HG02759 (cell line): ENCODE measurements at regions not wholly inside any gene's neighbourhood (a gene's known extent, or its start where the extent isn't known, plus 50 kb on each side); places are given as distances from the start of the nearest gene placed in this dataset.

Source experiments
- ATAC-seq: cut with Tn5 transposase; IDR thresholded peaks from one replicate; pipeline ENCODE4 v1.9.1; 2021; ENCODE audit warnings: mild to moderate bottlenecking, moderate library complexity; ENCODE audit not compliant: unreplicated experiment

DNA sequence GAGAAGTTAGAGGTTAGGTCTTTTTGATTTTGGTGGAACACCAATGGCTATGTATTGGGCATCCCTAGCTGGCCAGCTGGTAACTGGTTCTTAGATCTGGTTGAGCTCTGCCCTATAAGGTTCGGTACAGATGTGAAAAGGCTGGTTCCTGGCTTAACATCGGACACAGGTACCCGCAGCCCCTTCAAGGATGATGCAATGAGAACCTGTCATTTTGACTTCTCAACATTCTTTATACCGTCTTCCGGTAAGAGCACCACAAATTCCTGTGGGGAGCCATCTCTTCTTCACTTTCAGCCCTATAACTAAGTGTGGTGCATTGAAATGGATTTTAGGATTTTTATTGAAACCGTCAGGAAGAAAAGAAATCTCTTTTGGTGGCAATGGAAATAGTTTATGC is 222.8 kb downstream of the ADAMTS9 start:
- ATAC-seq = no peak

DNA sequence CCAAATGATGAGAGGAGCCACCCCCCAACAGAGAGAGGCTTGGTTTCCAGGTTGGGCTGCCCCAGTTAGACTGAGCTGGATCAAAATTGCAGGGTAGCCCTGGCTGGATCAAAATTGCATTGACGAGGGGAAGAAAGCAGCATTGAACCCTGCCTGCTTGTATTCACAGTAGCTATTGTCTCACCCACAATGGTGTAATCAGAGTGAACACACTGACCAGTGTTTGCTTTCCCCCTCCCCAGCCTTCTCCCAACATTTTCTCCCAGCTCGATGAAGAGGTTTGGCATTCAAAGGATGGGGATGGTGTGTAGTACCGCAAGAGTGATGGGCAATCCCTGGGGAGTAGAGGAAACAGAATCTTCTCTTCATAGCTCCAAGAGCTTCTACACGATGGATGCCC is 223.8 kb downstream of the ADAMTS9 start:
- ATAC-seq = no peak

- ATAC-seq = no peak
Observed at GRCh38 chr3:64462203-64462602, 225.6 kb downstream of the ADAMTS9 start.

- ATAC-seq = no peak
Observed at GRCh38 chr3:64460877-64461276, 226.9 kb downstream of the ADAMTS9 start.

DNA sequence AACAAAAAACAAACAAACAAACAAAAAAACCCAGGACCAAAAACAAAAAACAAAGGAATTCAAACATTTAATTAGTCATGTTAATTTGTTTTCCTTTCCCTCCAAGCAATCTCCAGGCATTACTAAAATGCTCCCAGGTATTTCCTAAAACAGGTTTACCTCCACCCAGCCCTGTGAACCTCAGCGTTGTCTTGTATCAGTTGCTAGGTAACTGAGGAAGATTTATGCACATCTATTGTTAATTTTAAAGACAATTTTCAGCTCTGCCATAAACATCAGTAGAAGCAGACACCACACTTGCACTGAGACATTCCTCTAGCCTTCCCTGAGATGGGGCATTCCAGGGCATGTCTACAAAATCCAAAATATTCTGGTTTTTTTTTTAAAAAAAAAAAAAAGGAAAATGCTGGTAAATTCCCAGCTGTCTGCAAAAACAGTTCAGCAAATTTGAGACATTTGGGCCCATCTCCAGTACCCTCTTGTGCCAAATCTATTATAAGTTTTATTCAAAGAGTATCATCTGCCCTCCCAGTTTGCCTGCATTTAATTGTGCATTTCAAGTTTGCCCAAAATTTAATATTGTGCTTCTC is 227.6 kb downstream of the ADAMTS9 start:
- no peak for ATAC-seq

DNA sequence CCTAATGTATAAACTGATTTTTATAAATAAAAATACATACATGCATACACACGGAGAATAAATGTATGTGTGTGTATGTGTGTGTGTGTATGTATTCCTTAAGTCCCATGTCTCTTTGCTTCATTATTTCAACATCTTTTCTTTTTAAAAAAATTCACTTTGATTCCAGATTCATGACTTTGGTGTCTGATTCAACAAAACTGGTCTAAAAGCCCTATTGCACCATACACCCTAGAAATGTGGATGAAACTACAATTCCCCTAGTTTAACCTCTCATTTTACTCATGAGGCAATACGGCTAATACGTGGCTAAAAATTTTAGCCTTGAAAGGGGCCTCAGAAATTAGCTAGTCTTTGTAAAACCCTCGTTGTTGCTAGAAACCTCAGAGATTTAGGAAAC is 228.1 kb downstream of the ADAMTS9 start:
- ATAC-seq = no peak

GRCh38 chr3:64457811-64458210 is 230.0 kb downstream of the ADAMTS9 start:
- ATAC-seq = no peak

GRCh38 chr3:64456674-64457073 is 231.1 kb downstream of the ADAMTS9 start:
- no peak for ATAC-seq

DNA sequence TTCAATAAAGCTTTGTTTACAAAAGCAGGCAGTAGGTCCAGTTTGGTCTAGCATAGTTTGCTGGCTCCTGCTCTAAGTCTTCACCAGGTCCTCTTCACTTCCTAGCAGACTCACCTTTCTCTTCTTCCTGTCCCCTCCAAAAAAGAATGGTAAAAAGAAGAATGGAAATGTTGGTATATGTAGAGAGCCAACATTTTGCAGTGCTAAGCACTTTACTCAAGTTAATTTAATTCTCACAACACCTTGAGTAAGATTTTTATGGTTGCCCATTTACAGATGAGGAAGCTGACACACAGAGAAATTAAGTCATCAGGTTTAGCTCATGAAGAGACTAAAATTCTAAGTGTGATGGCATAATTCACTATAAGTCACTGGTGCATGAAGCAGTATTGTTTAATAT is 230.1 kb upstream of the PRICKLE2 start:
- no peak for ATAC-seq

- ATAC-seq = no peak
Observed at GRCh38 chr3:64454768-64455167, 229.5 kb upstream of the PRICKLE2 start.

DNA sequence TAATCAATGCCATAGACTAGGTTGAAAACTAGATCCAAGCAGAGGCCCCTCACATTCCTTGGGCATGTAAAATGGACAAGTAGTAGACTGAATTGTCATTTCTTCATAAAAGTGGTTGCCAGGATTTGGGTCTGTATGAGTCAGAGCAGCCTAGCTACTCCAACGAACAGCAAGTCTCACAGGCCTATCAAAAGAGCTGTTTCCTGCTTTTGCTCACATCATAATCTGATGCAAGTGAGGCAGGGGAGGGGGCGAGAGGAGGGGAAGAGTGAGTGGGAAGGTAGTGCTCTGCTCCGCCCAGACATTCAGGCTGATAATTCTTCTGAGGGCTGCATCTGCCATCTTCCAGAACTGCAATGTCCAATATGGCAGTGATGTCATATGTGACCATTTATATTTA is 228.9 kb upstream of the PRICKLE2 start:
- no peak for ATAC-seq

DNA sequence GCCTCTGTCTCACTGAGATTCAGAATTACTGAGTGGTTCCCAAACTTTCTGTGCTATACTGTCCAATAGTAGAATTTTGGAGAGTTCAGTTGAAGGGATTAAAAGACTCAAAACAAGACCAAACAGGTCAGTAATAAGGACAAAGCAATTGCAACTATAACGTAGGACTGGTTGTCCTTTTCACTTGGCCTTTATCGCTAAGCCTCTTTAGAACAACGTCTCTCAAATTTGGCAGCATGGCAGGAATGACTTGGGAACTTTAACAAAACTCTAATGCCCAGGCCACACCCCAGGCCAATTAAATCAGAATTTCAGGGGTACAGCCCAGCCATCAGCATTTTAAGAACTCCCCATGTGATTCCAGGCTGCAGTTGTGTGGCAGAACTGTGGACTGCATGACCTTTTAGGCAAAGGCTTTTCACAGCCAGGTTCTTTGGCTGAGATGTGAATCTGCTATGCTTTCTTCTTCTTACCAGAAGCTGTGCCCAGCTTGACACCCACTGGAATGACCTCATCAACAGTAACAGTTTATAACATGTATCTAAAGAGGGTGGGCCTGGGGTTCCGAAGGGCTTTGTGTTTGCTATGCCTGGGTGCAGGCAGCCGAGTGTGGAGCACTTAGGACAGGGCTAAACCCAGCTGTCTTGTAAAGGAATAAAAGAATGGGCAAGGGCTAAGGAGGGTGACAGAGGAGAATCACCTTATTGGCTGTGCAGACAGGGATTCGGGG is 226.2 kb upstream of the PRICKLE2 start:
- ATAC-seq = no peak

GRCh38 chr3:64450396-64450956 is 225.2 kb upstream of the PRICKLE2 start:
- ATAC-seq = no peak

GRCh38 chr3:64449026-64449425 is 223.8 kb upstream of the PRICKLE2 start:
- peak; percentile 67 for ATAC-seq

DNA sequence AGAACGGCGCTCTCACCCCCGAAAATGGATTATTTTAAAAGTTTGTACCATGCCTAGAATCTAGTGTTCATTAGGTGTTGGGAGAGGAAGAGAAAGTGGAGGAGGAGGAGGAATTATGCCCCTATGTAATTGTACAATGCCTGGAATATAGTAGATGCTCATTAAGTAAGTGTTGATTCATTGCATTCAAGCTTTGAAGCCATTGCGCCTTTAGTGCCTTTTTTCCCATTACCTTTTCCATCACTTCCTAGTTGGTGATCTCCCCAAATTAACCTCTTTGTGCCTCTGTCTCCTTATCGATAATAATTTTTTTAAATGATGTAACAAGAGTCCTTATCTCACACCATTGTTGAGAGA is 220.7 kb upstream of the PRICKLE2 start:
- no peak for ATAC-seq

DNA sequence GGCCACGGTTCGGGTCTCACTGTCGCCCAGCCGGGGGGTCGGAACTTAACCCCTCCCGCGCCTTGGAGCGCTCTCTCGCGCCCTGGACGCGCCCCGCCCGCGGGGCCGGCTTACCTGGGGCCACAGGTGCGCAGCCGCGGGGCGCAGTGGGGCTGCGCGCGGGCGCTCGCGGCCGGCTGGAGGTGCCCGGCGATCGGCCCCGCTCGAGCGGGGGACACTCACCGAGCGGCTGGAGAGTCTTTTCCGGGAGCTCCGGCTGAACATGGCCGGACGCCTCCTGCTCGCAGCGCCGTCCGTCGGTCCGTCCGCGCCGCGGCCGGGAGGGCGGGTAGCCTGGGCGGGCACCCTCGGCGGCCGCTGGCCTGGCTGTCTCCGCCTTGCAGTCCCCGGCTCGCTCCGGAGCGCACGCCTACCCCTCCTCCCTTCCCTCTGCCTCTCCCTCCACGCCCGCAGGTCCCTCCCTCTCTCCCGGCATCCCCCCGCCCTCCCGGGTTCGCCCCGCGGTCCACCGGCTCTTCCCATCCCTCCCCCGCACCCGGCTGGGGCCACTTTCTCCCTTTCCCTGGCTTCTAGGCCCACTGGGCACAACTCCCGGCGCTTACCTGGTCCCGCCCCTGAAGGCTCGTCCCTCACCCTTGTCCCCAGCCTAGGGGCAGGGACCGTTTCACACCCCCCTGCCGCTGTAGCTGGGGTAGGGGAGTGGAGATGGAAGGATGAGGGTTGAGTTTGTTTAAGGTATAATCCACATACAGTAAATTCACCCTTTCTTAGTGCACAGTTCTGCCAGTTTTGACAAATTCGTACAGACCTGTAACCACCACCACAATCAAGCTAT is 220.1 kb upstream of the PRICKLE2 start:
- no peak for ATAC-seq

- ATAC-seq = no peak
Observed at GRCh38 chr3:64444490-64445108, 219.3 kb upstream of the PRICKLE2 start.

DNA sequence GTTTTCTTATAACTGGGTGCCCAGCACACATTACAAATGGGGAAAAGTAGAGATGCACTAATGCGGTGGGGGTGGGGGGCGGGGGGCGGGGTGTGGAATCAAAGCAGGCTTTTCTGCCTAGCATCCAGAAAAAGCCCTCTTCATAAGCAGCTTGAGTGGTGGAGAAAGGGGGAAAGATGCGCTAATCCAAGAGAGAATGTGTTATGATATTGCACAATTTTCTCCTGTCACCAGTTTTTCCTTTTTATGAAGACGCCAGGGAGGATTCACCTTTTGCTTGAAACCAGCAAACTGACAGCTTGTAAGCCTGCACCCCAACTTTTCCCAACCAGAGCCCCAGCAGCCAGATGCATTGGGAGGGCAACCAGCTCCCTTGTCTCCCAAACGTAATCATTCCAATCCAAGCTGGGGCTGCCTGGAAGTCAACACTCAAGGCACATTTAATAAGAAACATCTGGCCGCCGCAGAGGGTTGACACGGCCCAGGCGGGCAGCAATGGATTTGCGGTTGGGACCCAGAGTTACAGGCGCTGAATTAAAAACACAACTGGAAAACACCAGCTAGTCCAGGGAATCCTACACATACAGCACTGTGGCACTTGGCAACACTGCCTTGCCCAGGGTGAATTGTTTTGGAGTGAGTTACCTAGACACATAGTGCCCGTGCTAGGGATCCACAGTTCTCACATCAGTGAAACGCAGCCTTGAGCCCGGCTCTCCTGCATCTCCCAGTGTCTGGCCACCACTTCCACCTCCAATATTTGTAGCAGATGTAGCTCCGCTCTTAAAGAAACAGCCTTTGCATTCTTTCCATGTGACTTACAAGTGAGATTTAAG is 218.5 kb upstream of the PRICKLE2 start:
- no peak for ATAC-seq

GRCh38 chr3:64441861-64442260 is 216.6 kb upstream of the PRICKLE2 start:
- ATAC-seq = no peak

DNA sequence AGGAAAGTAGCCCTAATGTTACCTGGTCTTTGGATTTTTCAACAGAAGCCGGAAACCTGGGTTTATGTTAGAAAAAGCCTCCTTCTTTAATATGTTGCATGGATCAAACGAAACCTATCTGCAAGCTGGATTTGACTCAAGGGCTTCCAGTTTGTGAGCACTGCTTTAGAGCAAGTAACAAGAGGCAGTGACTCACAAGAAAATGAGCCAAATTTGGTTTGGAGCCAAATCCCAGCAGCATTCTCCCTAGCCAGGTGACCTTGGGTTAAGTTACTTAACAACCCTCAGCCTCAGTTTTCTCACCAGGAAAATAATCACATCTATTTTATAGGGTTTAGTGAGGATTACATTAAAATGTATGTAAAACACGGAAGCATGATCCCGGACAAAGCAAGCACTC is 215.2 kb upstream of the PRICKLE2 start:
- ATAC-seq = no peak
